OCI-LY1 (cell line): ENCODE measurements at regions not wholly inside any gene's neighbourhood (a gene's known extent, or its start where the extent isn't known, plus 50 kb on each side); places are given as distances from the start of the nearest gene placed in this dataset.
"Not testable (repeated sequence)": the region's sequence is repeated elsewhere in the genome, so short reads cannot be mapped to it uniquely, and the experiment has no call there.

Experiments
- H2AFZ ChIP-seq: fragments of 200-600 bp; sonication (generic), shearing (Covaris generic); 2 replicates; pipeline ENCODE4 v1.6.0; 2014; ENCODE audit warnings: antibody characterized with exemption, mild to moderate bottlenecking, low read length
- H3F3A ChIP-seq: fragments of 200-600 bp; sonication (generic), shearing (Covaris generic); 2 replicates; pipeline ENCODE4 v1.6.0; 2014; ENCODE audit warnings: mild to moderate bottlenecking, antibody characterized with exemption, low read length, moderate library complexity; ENCODE audit not compliant: insufficient read depth
- H3K27ac ChIP-seq: fragments of 200-600 bp; sonication (generic); 2 replicates; pipeline ENCODE4 v1.5.1; 2014; ENCODE audit warnings: low read length, mixed run types, mild to moderate bottlenecking, low read depth; ENCODE audit not compliant: poor library complexity, severe bottlenecking
- H3K27me3 ChIP-seq: fragments of 200-600 bp; sonication (generic); 2 replicates; pipeline ENCODE4 v1.6.0; 2014; ENCODE audit warnings: antibody characterized with exemption, mild to moderate bottlenecking, low read length, moderate library complexity; ENCODE audit not compliant: insufficient read depth
- H3K36me3 ChIP-seq: fragments of 200-600 bp; sonication (generic); 2 replicates; pipeline ENCODE4 v1.6.1; 2014; ENCODE audit warnings: mild to moderate bottlenecking, antibody characterized with exemption, low read length, moderate library complexity, mixed read lengths; ENCODE audit not compliant: insufficient read depth
- H3K4me1 ChIP-seq: fragments of 200-600 bp; sonication (generic); 2 replicates; pipeline ENCODE4 v1.5.1; 2014; ENCODE audit warnings: mild to moderate bottlenecking, low read length, moderate library complexity; ENCODE audit not compliant: insufficient read depth, severe bottlenecking
- H3K4me2 ChIP-seq: fragments of 200-600 bp; sonication (generic), shearing (Covaris generic); 2 replicates; pipeline ENCODE4 v1.6.1; 2014; ENCODE audit warnings: low read length
- H3K4me3 ChIP-seq: fragments of 200-600 bp; sonication (generic); 2 replicates; pipeline ENCODE4 v1.5.1; 2014; ENCODE audit warnings: low read length, low read depth, mild to moderate bottlenecking, mixed read lengths; ENCODE audit not compliant: poor library complexity, severe bottlenecking
- H3K79me2 ChIP-seq: fragments of 200-600 bp; shearing (Covaris generic); 2 replicates; pipeline ENCODE4 v1.6.1; 2016; ENCODE audit warnings: mixed run types, low read length, mixed read lengths; ENCODE audit not compliant: insufficient read depth
- H3K9ac ChIP-seq: fragments of 200-600 bp; sonication (generic), shearing (Covaris generic); 2 replicates; pipeline ENCODE4 v1.6.1; 2014; ENCODE audit warnings: mild to moderate bottlenecking, low read length, mixed read lengths
- H3K9me2 ChIP-seq: fragments of 200-600 bp; sonication (generic), shearing (Covaris generic); 2 replicates; pipeline ENCODE4 v1.6.1; 2014; ENCODE audit warnings: low read depth, mild to moderate bottlenecking, low read length, mixed read lengths
- H3K9me3 ChIP-seq: fragments of 200-600 bp; shearing (Covaris generic); 2 replicates; pipeline ENCODE4 v1.6.1; 2014; ENCODE audit warnings: low read length, mixed read lengths
- H4K20me1 ChIP-seq: fragments of 200-600 bp; sonication (generic), shearing (Covaris generic); 2 replicates; pipeline ENCODE4 v1.6.0; 2016; ENCODE audit warnings: mild to moderate bottlenecking, low read length; ENCODE audit not compliant: insufficient read depth
- CTCF ChIP-seq: fragments of 200-600 bp; sonication (generic), shearing (Covaris generic); IDR thresholded peaks from 2 replicates; pipeline ENCODE4 v1.5.1; 2017; ENCODE audit warnings: mild to moderate bottlenecking, antibody characterized with exemption, low read length, moderate library complexity, mixed read lengths
- EZH2 ChIP-seq: fragments of 200-600 bp; sonication (generic), shearing (Covaris generic); IDR thresholded peaks from 2 replicates; pipeline ENCODE4 v1.8.0; 2017; ENCODE audit warnings: borderline replicate concordance, mixed run types, mild to moderate bottlenecking, antibody characterized with exemption, low read length, moderate library complexity, mixed read lengths

- H2AFZ ChIP-seq, H3K4me2 ChIP-seq: not testable (repeated sequence)
- peaks cover 84% of the 10 kb centered on the region for H3K9me3 ChIP-seq
These were observed 2577.8 kb upstream of the TPTE start for GRCh38 chr21:7943534-7943933.

GRCh38 chr21:7947422-7947821 lies 2574.0 kb upstream of the TPTE start:
- Histone ChIP-seq H3K79me2 (no peaks in the 10 kb centered on the region), H3K36me3 (no peaks in the 10 kb centered on the region), H3K9me2 (no peaks in the 10 kb centered on the region), H3F3A (no peaks in the 10 kb centered on the region), H3K4me3 (no peak overlapping the region), H3K4me2 (no peak overlapping the region), H3K27me3 (no peaks in the 10 kb centered on the region), H4K20me1 (no peaks in the 10 kb centered on the region), H3K9me3 (peaks cover 86% of the 10 kb centered on the region), H3K27ac (no peak overlapping the region), H3K4me1 (no peaks in the 10 kb centered on the region), H3K9ac (no peak overlapping the region), H2AFZ (no peak overlapping the region)
- no peak for TF ChIP-seq CTCF
- TF ChIP-seq EZH2 = no peak

More at GRCh38 chr21:7943534-7943933, 2577.8 kb upstream of the TPTE start:
- H3K79me2 ChIP-seq, H3K36me3 ChIP-seq, H3K4me3 ChIP-seq, H3F3A ChIP-seq, H4K20me1 ChIP-seq, H3K4me1 ChIP-seq, H3K27me3 ChIP-seq, H3K9me2 ChIP-seq, H3K9ac ChIP-seq, H3K27ac ChIP-seq: not testable (repeated sequence)

GRCh38 chr21:7948727-7949126 lies 2572.7 kb upstream of the TPTE start:
- not testable (repeated sequence) for H3K4me3 ChIP-seq, H3K27ac ChIP-seq, H4K20me1 ChIP-seq, H3K9me2 ChIP-seq, H3K36me3 ChIP-seq, H3K27me3 ChIP-seq, H3K9ac ChIP-seq, H2AFZ ChIP-seq, H3K4me2 ChIP-seq, H3K79me2 ChIP-seq, H3K4me1 ChIP-seq, H3F3A ChIP-seq
- H3K9me3 ChIP-seq = peaks cover 86% of the 10 kb centered on the region

GRCh38 chr21:7949882-7950281 lies 2571.5 kb upstream of the TPTE start:
- H3K4me1 ChIP-seq, H3K27me3 ChIP-seq, H3K9me2 ChIP-seq, H2AFZ ChIP-seq, H3F3A ChIP-seq, H3K4me2 ChIP-seq, H3K79me2 ChIP-seq, H3K36me3 ChIP-seq, H3K27ac ChIP-seq, H3K9ac ChIP-seq, H3K4me3 ChIP-seq, H4K20me1 ChIP-seq: not testable (repeated sequence)
- peaks cover 82% of the 10 kb centered on the region for H3K9me3 ChIP-seq

GRCh38 chr21:7951854-7952519 lies 2569.4 kb upstream of the TPTE start:
- Histone ChIP-seq H3K9me3 (peaks cover 73% of the 10 kb centered on the region), H3K9me2 (no peaks in the 10 kb centered on the region), H3K4me1 (no peaks in the 10 kb centered on the region), H3K9ac (no peak overlapping the region), H2AFZ (no peak overlapping the region), H3K4me3 (no peak overlapping the region), H3F3A (no peaks in the 10 kb centered on the region), H3K79me2 (no peaks in the 10 kb centered on the region), H3K27me3 (no peaks in the 10 kb centered on the region), H4K20me1 (no peaks in the 10 kb centered on the region), H3K4me2 (no peak overlapping the region), H3K27ac (no peak overlapping the region), H3K36me3 (no peaks in the 10 kb centered on the region)
- TF ChIP-seq EZH2 (no peak), CTCF (no peak)
